Activated T-cell treated with anti-CD3 and anti-CD28 coated beads, Interleukin-2, amount 50 U/mL, for 4 hours (primary cell): ENCODE measurements at regions not wholly inside any gene's neighbourhood (a gene's known extent, or its start where the extent isn't known, plus 50 kb on each side); places are given as distances from the start of the nearest gene placed in this dataset.

Source experiments
- ATAC-seq, 2 donors: fragments of 200-7000 bp; cut with Tn5 transposase; one replicate each; pipeline ENCODE4 v1.10.0; 2021
- DNase-seq: peaks from one replicate; pipeline ENCODE4 v3.0.0-alpha.2; 2020
- H3K27me3 Mint-ChIP-seq: one replicate; pipeline ENCODE4 v1.8.0; 2021; ENCODE audit warnings: low read depth, mixed read lengths
- H3K36me3 Mint-ChIP-seq: one replicate; pipeline ENCODE4 v1.8.0; 2022; ENCODE audit warnings: mixed read lengths; ENCODE audit not compliant: insufficient read depth
- H3K4me1 Mint-ChIP-seq: one replicate; pipeline ENCODE4 v1.8.0; 2021; ENCODE audit warnings: low read depth, mixed read lengths
- H3K4me3 Mint-ChIP-seq: one replicate; pipeline ENCODE4 v1.8.0; 2021; ENCODE audit warnings: mild to moderate bottlenecking, moderate library complexity, mixed read lengths
- H3K9me3 Mint-ChIP-seq: one replicate; pipeline ENCODE4 v1.8.0; 2021; ENCODE audit warnings: mixed read lengths

DNA sequence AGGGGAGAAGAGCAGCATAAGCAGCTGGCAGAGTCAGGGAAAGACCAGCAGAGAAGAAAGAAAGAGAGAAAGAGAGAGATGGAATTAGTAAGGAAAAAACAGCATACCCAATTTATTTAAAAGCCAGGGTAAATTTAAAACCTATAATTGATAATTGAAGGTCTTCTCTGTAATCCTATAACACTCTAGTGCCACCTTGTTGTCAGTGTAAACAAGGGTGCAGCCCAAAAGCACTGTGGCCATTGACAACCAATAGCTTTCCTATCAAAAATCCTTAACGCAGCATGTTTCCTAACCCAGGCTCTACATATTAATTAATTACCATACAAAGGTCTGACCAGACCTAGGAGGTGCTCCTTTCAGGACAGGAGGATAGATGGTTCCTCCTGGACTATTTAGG, 447.2 kb upstream of the HSFY2 start:
- no peaks in the 10 kb centered on the region for H3K36me3 Mint-ChIP-seq
- ATAC-seq (no peak), DNase-seq (no peak)
- no peak overlapping the region for H3K4me3 Mint-ChIP-seq
- no peaks in the 10 kb centered on the region for H3K9me3 Mint-ChIP-seq
- H3K4me1 Mint-ChIP-seq: no peaks in the 10 kb centered on the region
- no peaks in the 10 kb centered on the region for H3K27me3 Mint-ChIP-seq

DNA sequence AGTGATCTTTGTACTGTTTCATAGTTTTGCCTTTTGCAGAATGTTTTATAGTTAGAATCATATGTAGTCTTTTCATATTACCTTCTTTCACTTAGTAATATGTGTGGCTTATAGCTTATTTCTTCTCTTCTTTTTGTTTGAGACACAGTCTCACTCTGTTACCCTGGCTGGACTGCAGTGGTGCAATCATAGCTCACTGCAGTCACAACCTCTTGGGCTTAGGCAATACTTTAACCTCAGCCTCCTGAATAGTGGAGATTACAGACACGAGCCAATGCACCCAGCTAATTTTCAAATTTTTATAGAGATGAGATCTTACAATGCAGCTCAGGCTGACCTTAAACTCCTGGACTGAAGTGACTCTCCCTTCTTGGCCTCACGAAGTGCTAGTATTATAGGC, 435.4 kb upstream of the HSFY2 start:
- Mint-ChIP-seq H3K4me3 (no peak overlapping the region), H3K4me1 (peaks cover 2% of the 10 kb centered on the region), H3K27me3 (no peaks in the 10 kb centered on the region), H3K36me3 (no peaks in the 10 kb centered on the region), H3K9me3 (no peaks in the 10 kb centered on the region)
- no peak for ATAC-seq
- DNase-seq: no peak

DNA sequence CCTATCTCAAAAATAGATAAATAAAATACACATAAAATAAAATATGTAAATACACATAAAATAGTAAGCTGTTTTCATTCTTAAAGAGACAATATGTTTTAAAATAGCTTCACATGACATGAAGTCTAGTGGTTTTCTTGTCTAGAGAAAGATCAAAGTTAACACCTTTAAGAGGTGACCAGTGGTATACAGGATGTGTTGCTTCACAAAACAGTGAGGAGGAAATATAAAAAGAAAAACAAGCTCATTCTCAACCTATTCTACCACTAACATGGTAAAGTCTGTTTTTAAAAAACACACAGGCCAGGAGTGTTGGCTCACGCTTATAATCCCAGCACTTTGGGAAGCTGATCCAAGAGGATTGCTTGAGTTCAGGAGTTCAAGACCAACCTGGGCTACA, 433.5 kb upstream of the HSFY2 start:
- no peak overlapping the region for H3K4me3 Mint-ChIP-seq
- H3K4me1 Mint-ChIP-seq: peaks cover 2% of the 10 kb centered on the region
- no peaks in the 10 kb centered on the region for H3K9me3 Mint-ChIP-seq
- no peak for DNase-seq
- no peaks in the 10 kb centered on the region for H3K36me3 Mint-ChIP-seq
- ATAC-seq: no peak
- H3K27me3 Mint-ChIP-seq: no peaks in the 10 kb centered on the region

DNA sequence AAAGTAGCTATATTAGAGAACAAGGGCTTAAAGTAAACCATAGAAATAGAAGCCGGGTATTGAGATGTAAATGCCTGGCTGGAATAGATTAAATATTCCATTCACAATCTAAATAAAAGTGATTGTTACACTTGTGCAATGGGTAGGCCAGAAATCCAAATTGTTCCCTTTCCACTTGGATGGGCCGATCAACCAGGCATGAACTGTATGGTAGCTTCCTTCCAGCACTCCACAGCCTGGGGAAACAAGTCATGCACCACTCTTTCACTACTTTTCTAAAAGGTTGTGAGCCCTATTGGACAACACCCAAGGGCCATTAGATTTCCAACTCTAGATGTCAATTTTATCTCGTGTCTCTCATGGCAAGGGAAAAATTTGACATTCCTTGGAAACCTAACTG, 407.3 kb upstream of the HSFY2 start:
- H3K27me3 Mint-ChIP-seq: no peaks in the 10 kb centered on the region

DNA sequence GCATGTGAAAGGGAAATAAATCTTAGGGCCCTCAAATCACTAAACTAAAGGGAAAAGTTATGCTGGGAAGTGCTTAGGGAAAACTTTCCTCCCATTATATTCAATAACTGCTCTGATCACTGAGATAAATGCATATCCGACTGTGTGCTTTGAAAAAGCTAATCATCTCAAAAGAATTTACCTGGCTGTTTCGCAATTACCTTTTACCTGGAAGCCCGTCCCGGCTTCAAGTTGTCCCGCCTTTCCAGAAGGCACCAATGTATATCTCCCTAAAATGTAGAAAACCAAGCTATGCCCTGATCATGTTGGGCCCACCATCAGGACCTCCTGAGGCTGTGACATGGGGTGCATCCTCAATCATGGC, 394.6 kb upstream of the HSFY2 start:
- no peaks in the 10 kb centered on the region for H3K4me1 Mint-ChIP-seq
- no peaks in the 10 kb centered on the region for H3K9me3 Mint-ChIP-seq
- DNase-seq: no peak
- no peak overlapping the region for H3K4me3 Mint-ChIP-seq
- no peak for ATAC-seq
- no peaks in the 10 kb centered on the region for H3K36me3 Mint-ChIP-seq
- no peaks in the 10 kb centered on the region for H3K27me3 Mint-ChIP-seq

More for the DNA sequence above, 407.3 kb upstream of the HSFY2 start:
- ATAC-seq (no peak), DNase-seq (no peak)
- Mint-ChIP-seq H3K36me3 (no peaks in the 10 kb centered on the region), H3K4me1 (no peaks in the 10 kb centered on the region), H3K4me3 (no peak overlapping the region), H3K9me3 (peaks cover 10% of the 10 kb centered on the region)

DNA sequence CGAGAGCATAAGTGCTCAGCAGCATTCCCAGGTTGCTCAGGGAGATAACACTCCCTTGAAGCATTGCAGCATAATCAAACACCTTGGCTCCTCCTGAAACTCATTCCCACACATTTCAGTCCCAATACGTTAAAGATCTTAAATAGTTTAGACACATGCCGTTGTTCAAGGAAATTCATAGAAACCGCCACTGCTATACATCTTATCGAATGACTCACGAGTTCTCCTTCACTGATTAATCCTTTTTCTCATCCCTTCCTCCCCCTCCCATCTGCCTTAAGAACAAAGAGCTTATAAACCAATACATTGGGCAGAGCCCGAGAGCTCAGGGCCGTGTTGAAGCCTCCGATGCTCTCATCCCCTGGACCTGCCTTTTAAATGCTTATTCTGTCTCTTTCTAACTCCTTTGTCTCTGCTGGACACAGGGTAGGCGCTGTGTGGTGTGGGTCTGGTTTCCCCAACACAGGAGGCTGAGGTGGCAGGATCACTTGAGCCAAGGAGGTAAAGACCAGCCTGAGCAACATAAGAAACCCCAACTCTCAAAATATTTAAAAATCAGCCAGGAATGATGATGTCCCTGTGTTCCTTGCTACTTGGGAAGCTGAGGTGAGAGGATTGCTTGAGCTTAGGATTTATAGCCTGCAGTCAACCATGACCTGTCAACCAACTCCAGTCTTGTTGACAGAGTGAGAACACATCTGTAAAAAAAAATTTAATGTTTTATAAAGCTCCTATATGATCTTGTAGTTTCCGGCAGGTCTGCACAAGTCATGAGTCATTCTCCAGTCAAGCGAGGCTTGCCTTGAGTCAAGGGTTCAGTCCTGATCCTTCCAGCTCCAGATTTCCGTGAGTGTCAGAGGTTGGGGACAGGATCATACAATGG, 394.0 kb upstream of the HSFY2 start:
- no peak for ATAC-seq
- no peaks in the 10 kb centered on the region for H3K36me3 Mint-ChIP-seq
- H3K27me3 Mint-ChIP-seq: no peaks in the 10 kb centered on the region
- DNase-seq: no peak
- H3K4me3 Mint-ChIP-seq: no peak overlapping the region
- H3K4me1 Mint-ChIP-seq: no peaks in the 10 kb centered on the region
- no peaks in the 10 kb centered on the region for H3K9me3 Mint-ChIP-seq

DNA sequence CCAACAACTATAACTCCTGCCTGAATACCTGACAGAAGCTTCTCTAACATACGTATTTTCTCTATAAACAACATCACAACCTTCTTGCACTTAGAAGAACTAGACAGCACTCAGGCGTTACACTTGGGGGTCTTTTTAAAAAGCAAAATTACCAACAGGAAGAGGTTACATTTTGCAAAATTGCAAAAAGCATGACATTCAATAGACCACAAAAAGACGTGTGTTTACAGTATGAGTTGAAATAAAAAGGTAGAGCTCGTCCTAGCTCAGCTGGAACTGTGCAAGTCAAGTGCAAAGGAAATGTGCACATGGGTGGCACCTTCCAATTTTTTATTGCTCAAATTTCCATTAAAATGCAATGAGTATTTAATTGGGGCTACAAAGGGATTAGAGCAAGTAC, 375.2 kb upstream of the HSFY2 start:
- no peaks in the 10 kb centered on the region for H3K4me1 Mint-ChIP-seq
- H3K9me3 Mint-ChIP-seq: no peaks in the 10 kb centered on the region
- DNase-seq (no peak), ATAC-seq (no peak)
- no peak overlapping the region for H3K4me3 Mint-ChIP-seq
- no peaks in the 10 kb centered on the region for H3K36me3 Mint-ChIP-seq
- no peaks in the 10 kb centered on the region for H3K27me3 Mint-ChIP-seq

DNA sequence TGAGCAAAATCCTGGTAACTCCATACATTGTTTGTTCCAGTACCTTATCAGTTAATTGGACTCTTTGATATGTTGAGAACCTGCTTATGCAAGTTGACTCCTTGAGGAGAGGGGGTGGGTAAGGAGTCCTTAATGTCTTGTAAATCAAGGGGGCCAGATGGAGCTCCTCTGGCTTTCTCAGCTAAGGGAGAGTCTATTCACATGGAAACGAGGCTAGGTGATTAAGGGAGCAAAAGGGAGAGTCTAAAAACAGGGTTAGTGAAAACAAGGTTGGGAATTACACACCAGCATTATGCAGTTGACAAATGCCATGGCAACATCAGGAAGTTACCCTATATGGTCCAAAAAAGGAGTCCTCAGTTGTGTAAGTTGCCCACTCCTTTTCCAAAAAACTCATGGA, 372.8 kb upstream of the HSFY2 start:
- ATAC-seq: no peak
- DNase-seq: no peak
- Mint-ChIP-seq H3K36me3 (no peaks in the 10 kb centered on the region), H3K4me3 (no peak overlapping the region), H3K9me3 (no peaks in the 10 kb centered on the region), H3K27me3 (no peaks in the 10 kb centered on the region), H3K4me1 (no peaks in the 10 kb centered on the region)

DNA sequence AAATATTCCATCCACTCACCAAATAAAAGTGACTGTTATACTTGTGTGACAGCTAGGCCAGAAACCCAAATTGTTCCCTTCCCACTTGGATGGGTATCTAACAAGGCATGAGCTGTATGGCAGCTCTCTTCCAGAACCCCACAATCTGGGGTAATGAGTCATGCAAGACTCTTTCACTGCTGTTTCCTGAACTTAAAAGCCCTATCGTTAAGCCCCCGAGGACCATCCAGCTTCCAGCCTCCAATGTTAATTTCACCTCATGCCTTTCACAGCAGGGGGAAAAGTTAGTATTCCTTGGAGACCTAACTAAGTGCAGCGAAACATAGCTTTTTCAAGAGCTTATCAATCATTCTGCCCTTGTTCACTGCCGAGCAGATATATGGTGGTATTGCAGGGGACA, 368.6 kb upstream of the HSFY2 start:
- no peaks in the 10 kb centered on the region for H3K4me1 Mint-ChIP-seq
- DNase-seq: no peak
- no peak for ATAC-seq
- H3K36me3 Mint-ChIP-seq: no peaks in the 10 kb centered on the region
- no peaks in the 10 kb centered on the region for H3K9me3 Mint-ChIP-seq
- no peaks in the 10 kb centered on the region for H3K27me3 Mint-ChIP-seq
- no peak overlapping the region for H3K4me3 Mint-ChIP-seq

DNA sequence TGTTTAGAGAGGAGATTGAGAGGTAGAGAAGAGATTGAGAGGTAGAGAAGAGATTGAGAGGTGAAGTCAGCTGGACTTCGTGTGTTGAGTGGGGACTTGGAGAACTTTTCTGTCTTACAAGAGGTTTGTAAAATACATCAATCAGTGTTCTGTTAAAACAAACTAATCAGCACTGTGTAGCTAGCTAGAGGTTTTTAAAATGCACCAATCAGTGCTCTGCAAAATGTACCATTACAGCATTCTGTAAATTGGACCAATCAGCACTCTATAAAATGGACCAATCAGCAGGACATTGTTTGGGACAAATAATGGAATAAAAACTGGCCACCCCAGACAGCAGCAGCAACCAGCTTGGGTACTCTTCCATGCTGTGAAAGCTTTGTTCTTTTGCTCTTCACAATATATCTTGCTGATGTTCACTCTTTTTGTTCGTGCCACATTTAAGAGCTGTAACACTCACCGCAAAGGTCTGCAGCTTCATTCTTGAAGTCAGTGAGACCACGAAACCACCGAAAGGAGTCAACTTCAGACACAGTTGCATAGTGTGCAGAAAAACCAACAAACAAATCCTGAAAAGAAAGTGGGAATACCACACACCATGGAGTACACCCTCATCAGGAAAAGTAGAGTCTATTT, 366.9 kb upstream of the HSFY2 start:
- ATAC-seq (no peak), DNase-seq (no peak)
- H3K4me3 Mint-ChIP-seq: no peak overlapping the region
- H3K36me3 Mint-ChIP-seq: no peaks in the 10 kb centered on the region
- no peaks in the 10 kb centered on the region for H3K9me3 Mint-ChIP-seq
- no peaks in the 10 kb centered on the region for H3K27me3 Mint-ChIP-seq
- H3K4me1 Mint-ChIP-seq: no peaks in the 10 kb centered on the region

DNA sequence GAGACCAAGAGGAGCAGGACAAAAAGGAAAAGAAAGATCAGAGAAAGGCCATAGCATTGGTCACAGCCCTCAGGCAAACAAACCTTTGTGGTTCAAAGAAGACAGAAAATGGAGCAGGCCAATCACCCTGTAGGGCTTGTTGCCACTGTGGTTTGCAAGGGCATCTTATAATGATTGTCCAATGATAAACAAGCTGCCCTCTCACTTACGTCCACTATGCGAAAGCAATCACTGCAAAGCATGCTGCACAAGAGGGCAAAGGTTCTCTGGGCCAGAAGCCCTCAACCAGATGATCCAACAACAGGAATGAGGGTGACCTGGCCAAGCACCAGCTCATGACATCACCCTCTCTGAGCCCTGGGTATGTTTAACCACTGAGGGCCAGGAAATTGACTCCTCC, 360.9 kb upstream of the HSFY2 start:
- DNase-seq (no peak), ATAC-seq (no peak)
- H3K4me3 Mint-ChIP-seq: no peak overlapping the region
- no peaks in the 10 kb centered on the region for H3K27me3 Mint-ChIP-seq
- H3K4me1 Mint-ChIP-seq: peaks cover 3% of the 10 kb centered on the region
- H3K36me3 Mint-ChIP-seq: no peaks in the 10 kb centered on the region
- H3K9me3 Mint-ChIP-seq: no peaks in the 10 kb centered on the region

DNA sequence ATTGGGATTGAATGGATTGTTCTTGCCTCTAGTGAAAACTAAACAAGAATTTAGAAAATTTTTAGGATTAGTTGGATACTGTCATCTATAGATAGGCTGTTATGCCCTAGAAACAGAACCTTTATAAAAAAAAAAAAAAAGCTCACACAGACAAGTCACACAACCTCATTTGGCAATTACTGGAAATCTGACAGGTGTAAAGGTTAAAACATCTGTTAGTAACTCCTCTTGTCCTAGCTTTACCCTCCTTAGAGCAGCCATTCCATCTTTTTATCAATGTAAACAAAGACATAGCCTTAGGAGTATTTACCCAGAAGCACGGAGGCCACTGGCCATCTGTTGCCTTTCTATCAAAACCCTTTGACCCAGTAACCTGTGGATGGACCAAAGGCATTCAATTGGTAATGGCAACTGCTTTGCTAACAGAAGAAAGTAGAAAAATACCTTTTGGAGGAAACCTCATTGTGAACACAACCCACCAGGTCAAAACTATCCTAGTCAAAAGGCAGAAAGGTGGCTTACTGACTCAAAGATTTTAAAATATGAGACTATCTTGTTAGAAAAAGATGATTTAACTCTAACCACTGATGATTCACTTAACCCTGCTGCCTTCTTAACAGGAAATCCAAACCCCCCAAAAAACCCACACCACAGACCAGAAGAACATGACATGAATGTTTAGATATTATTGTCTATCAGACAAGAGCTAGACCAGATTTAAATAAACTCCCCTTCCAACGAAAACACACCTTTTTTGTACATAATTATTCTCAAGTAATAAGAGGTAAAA, 357.2 kb upstream of the HSFY2 start:
- no peaks in the 10 kb centered on the region for H3K36me3 Mint-ChIP-seq
- DNase-seq (no peak), ATAC-seq (peak in 1 of 2 donors; percentile 74)
- peaks cover 3% of the 10 kb centered on the region for H3K4me1 Mint-ChIP-seq
- H3K4me3 Mint-ChIP-seq: no peak overlapping the region
- H3K27me3 Mint-ChIP-seq: no peaks in the 10 kb centered on the region
- H3K9me3 Mint-ChIP-seq: no peaks in the 10 kb centered on the region

DNA sequence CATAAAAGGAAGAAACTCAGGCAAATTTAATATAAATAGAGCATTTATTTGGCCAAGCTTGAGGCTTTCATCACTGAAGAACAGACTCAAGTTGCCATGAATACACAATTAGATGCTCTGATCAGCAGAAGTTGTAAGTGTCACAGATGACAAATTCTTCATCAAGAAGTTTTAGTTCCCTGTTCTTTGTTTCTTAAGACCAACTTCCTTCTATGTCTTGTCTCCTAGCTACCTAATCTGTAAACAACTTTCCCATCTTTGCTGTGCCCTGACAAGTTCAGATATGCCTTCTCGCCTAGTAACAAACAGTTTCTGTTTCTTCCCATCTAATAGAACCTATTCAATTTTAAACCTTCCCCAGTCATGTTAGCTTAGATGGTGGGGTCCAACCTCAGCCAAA, 353.4 kb upstream of the HSFY2 start:
- Mint-ChIP-seq H3K4me3 (no peak overlapping the region), H3K4me1 (peaks cover 5% of the 10 kb centered on the region), H3K36me3 (no peaks in the 10 kb centered on the region), H3K27me3 (no peaks in the 10 kb centered on the region), H3K9me3 (no peaks in the 10 kb centered on the region)
- ATAC-seq: no peak
- no peak for DNase-seq

DNA sequence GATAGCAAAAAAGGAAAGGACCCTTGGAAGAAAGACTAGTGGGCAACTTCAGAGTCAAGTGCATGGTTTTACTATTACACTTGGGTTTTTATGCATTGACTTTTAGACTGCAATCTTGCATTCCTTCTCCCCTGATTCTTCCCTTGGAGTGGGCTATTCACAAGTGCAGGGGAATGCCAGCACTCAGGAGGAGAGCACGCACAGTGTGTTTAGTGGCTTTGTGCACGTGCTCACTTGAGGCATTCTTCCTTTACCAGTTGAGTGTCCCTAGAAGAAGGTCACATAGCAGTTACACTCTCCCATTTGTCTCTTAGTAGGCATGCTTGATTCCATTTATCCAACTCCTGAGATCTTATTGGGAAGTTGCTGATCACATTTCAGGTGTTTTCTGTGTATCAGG, 351.1 kb upstream of the HSFY2 start:
- no peaks in the 10 kb centered on the region for H3K27me3 Mint-ChIP-seq
- no peak for DNase-seq
- peaks cover 2% of the 10 kb centered on the region for H3K4me1 Mint-ChIP-seq
- no peak for ATAC-seq
- H3K4me3 Mint-ChIP-seq: no peak overlapping the region
- H3K9me3 Mint-ChIP-seq: no peaks in the 10 kb centered on the region
- no peaks in the 10 kb centered on the region for H3K36me3 Mint-ChIP-seq

DNA sequence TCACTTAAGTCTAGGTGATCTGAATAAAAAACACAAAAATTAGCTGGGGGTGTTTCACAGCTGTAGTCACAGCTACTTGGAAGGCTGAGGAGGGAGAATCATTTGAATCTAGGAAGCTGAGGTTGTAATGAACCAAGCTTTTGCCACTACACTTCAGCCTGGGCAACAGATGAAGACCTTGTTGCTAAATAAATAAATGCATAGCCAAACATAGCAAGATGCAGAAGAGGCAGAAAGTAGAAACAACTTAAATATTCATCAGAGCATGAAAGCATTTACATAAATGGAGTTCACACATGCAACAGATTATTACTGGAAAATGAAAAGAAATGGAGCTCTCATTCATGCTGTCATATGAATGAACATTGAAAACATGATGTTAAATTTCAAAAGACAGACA, 348.9 kb upstream of the HSFY2 start:
- no peaks in the 10 kb centered on the region for H3K27me3 Mint-ChIP-seq
- no peaks in the 10 kb centered on the region for H3K9me3 Mint-ChIP-seq
- DNase-seq (no peak), ATAC-seq (no peak)
- no peaks in the 10 kb centered on the region for H3K36me3 Mint-ChIP-seq
- no peak overlapping the region for H3K4me3 Mint-ChIP-seq
- peaks cover 2% of the 10 kb centered on the region for H3K4me1 Mint-ChIP-seq
